ENCODE measurements at regions not wholly inside any gene's neighbourhood (a gene's known extent, or its start where the extent isn't known, plus 50 kb on each side); places are given as distances from the start of the nearest gene placed in this dataset.

DNA sequence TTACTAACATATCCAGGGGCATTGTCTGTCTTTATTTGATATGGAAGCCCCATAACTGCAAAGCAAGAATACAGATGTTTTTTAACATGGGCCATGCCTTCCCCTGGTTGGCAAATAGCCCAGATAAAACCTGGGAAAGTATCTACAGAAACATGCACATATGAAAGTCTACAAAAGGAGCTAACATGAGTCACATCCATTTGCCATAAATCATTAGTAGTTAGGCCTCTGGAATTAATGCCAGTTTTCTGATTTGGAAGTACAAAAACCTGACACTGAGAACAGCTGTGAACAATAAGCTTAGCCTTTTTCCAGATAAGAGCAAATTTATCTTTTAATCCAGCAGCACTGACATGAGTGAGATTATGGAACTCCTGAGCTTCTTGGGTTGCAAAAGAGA is 418.0 kb upstream of the IMPG1 start:
- Histone ChIP-seq H3K27me3 (no peaks in the 10 kb centered on the region), H3K36me3 (no peaks in the 10 kb centered on the region), H3K4me1 (no peaks in the 10 kb centered on the region), H3K9me3 (no peaks in the 10 kb centered on the region), H3K4me3 (no peak overlapping the region), H3K27ac (no peak overlapping the region)
- intact Hi-C loops (cut with DNase I; ENCODE audit: low total_unique reads): no loop called here
- DNase-seq: no peak
- in situ Hi-C loops (cut with MboI; ENCODE audit: low sequenced_read_pairs in 4 of 4): no loop called here
- no peak for TF ChIP-seq POLR2A (IDR thresholded peaks at IDR 0.05)
- TF ChIP-seq, protein P1, sequence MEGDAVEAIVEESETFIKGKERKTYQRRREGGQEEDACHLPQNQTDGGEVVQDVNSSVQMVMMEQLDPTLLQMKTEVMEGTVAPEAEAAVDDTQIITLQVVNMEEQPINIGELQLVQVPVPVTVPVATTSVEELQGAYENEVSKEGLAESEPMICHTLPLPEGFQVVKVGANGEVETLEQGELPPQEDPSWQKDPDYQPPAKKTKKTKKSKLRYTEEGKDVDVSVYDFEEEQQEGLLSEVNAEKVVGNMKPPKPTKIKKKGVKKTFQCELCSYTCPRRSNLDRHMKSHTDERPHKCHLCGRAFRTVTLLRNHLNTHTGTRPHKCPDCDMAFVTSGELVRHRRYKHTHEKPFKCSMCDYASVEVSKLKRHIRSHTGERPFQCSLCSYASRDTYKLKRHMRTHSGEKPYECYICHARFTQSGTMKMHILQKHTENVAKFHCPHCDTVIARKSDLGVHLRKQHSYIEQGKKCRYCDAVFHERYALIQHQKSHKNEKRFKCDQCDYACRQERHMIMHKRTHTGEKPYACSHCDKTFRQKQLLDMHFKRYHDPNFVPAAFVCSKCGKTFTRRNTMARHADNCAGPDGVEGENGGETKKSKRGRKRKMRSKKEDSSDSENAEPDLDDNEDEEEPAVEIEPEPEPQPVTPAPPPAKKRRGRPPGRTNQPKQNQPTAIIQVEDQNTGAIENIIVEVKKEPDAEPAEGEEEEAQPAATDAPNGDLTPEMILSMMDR (IDR thresholded peaks at IDR 0.05 in 4 of 5, conservative IDR thresholded peaks at IDR 0.05 in 1 of 5): no peak
- ATAC-seq: no peak

GRCh38 chr6:76481101-76481500 is 408.6 kb upstream of the IMPG1 start:
- no peaks in the 10 kb centered on the region for H3K4me1 ChIP-seq
- TF ChIP-seq, protein P1 (IDR thresholded peaks at IDR 0.05 in 4 of 5, conservative IDR thresholded peaks at IDR 0.05 in 1 of 5): no peak
- TF ChIP-seq POLR2A (IDR thresholded peaks at IDR 0.05): no peak
- ATAC-seq: no peak
- H3K9me3 ChIP-seq: no peaks in the 10 kb centered on the region
- H3K36me3 ChIP-seq: no peaks in the 10 kb centered on the region
- in situ Hi-C loops (cut with MboI; ENCODE audit: low sequenced_read_pairs in 4 of 4): no loop called here
- H3K27ac ChIP-seq: no peak overlapping the region
- DNase-seq: no peak
- H3K27me3 ChIP-seq: no peaks in the 10 kb centered on the region
- intact Hi-C loops (cut with DNase I; ENCODE audit: low total_unique reads): no loop called here
- H3K4me3 ChIP-seq: no peak overlapping the region

- TF ChIP-seq, protein P1 (IDR thresholded peaks at IDR 0.05 in 4 of 5, conservative IDR thresholded peaks at IDR 0.05 in 1 of 5): no peak
- TF ChIP-seq POLR2A (IDR thresholded peaks at IDR 0.05): no peak
- DNase-seq: no peak
- in situ Hi-C loops (cut with MboI; ENCODE audit: low sequenced_read_pairs in 4 of 4): no loop called here
- no peaks in the 10 kb centered on the region for H3K36me3 ChIP-seq
- intact Hi-C loops (cut with DNase I; ENCODE audit: low total_unique reads): no loop called here
- no peak for ATAC-seq
- H3K9me3 ChIP-seq: no peaks in the 10 kb centered on the region
- no peak overlapping the region for H3K27ac ChIP-seq
- no peaks in the 10 kb centered on the region for H3K27me3 ChIP-seq
- no peak overlapping the region for H3K4me3 ChIP-seq
- H3K4me1 ChIP-seq: no peaks in the 10 kb centered on the region
These were observed 400.4 kb upstream of the IMPG1 start for GRCh38 chr6:76472858-76473257.

DNA sequence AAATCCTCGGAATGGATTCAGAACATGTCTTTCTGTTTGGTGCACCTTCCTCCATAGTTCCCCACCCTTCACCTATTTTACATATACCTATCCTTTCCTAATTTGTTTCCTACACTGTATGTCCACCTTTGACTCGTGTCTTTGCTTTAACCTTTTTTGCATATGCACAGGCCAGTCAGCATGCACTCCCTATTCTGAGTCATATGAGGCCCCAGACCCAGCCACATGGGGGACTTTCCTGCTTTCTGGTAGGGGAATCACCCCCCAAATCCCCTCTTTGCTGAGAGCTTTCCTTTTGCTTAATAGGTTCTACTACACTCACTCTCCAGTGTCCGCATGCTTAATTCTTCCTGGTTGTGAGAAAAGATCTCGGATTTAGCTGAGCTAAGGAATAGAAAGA is 393.8 kb upstream of the IMPG1 start:
- TF ChIP-seq POLR2A (IDR thresholded peaks at IDR 0.05): no peak
- TF ChIP-seq, protein P1 (IDR thresholded peaks at IDR 0.05 in 4 of 5, conservative IDR thresholded peaks at IDR 0.05 in 1 of 5): no peak
- intact Hi-C loops (cut with DNase I; ENCODE audit: low total_unique reads): no loop called here
- no peaks in the 10 kb centered on the region for H3K27me3 ChIP-seq
- no peak overlapping the region for H3K27ac ChIP-seq
- no peak overlapping the region for H3K4me3 ChIP-seq
- no peaks in the 10 kb centered on the region for H3K9me3 ChIP-seq
- no peak for DNase-seq
- ATAC-seq: no peak
- no peaks in the 10 kb centered on the region for H3K4me1 ChIP-seq
- in situ Hi-C loops (cut with MboI; ENCODE audit: low sequenced_read_pairs in 4 of 4): no loop called here
- no peaks in the 10 kb centered on the region for H3K36me3 ChIP-seq

DNA sequence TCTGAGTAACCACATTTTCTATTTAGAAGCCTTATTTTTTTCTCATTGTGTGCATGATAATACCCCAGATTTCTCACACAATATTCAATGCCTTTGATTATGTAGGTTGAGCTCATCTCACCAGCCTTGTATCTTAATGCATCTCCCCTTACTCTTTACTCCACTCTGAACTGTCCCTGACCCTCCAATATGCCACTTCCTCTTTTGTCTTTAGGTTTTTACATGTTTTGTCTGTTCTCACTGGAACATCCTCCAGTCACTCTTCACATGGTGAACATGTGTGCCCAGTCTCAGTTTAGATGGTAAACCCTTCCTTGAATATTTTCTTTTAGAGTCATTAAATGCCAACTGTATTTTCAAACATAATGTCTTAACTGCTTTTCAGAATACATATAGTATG is 392.9 kb upstream of the IMPG1 start:
- in situ Hi-C loops (cut with MboI; ENCODE audit: low sequenced_read_pairs in 4 of 4): no loop called here
- Histone ChIP-seq H3K4me3 (no peak overlapping the region), H3K27ac (no peak overlapping the region), H3K36me3 (no peaks in the 10 kb centered on the region), H3K27me3 (no peaks in the 10 kb centered on the region), H3K4me1 (no peaks in the 10 kb centered on the region), H3K9me3 (no peaks in the 10 kb centered on the region)
- intact Hi-C loops (cut with DNase I; ENCODE audit: low total_unique reads): no loop called here
- TF ChIP-seq, protein P1 (IDR thresholded peaks at IDR 0.05 in 4 of 5, conservative IDR thresholded peaks at IDR 0.05 in 1 of 5): no peak
- TF ChIP-seq POLR2A (IDR thresholded peaks at IDR 0.05): no peak
- ATAC-seq: no peak
- no peak for DNase-seq

Measured in gastrocnemius medialis (tissue), 4 donors.